MCF 10A (cell line): ENCODE measurements at regions not wholly inside any gene's neighbourhood (a gene's known extent, or its start where the extent isn't known, plus 50 kb on each side); places are given as distances from the start of the nearest gene placed in this dataset.
A peak's percentile ranks its signal among the peaks of the same experiment; 100 is the strongest.

Experiments
- BruUV-seq: library from RNA; stranded (reverse); fragments of 400-500 nt; replicated peaks from 2 replicates; lab custom pipeline; 2021; lab: Mats Ljungman, UMichigan
- CTCF ChIA-PET: fragments of 300-600 bp; sonication (Branson Sonifier 250); formaldehyde crosslinking; extraction: SDS; loops from one replicate; lab custom pipeline; 2021; ENCODE audit warnings: antibody characterized with exemption, inconsistent platforms; lab: Yijun Ruan, JAX
- POLR2A ChIA-PET: fragments of 300-600, 350-650 bp; sonication (Branson Sonifier 250); formaldehyde crosslinking; extraction: SDS; loops from one replicate; lab custom pipeline; 2020; ENCODE audit warnings: antibody characterized with exemption, inconsistent platforms; lab: Yijun Ruan, JAX
- DNase-seq: peaks from one replicate; pipeline ENCODE4 v3.0.0-alpha.2; 2018; ENCODE audit not compliant: unreplicated experiment
- H3K27ac Mint-ChIP-seq: one replicate; pipeline ENCODE4 v1.8.0; 2022; ENCODE audit warnings: mild to moderate bottlenecking, low read depth, mixed read lengths; ENCODE audit not compliant: unreplicated experiment
- H3K27me3 Mint-ChIP-seq: one replicate; pipeline ENCODE4 v1.8.0; 2022; ENCODE audit warnings: mixed read lengths; ENCODE audit not compliant: insufficient read depth, unreplicated experiment
- H3K36me3 Mint-ChIP-seq: one replicate; pipeline ENCODE4 v1.8.0; 2022; ENCODE audit warnings: mild to moderate bottlenecking, moderate library complexity, mixed read lengths; ENCODE audit not compliant: insufficient read depth, unreplicated experiment
- H3K4me1 Mint-ChIP-seq: one replicate; pipeline ENCODE4 v1.8.0; 2022; ENCODE audit warnings: mixed read lengths; ENCODE audit not compliant: insufficient read depth, unreplicated experiment
- H3K4me3 Mint-ChIP-seq: one replicate; pipeline ENCODE4 v1.8.0; 2022; ENCODE audit warnings: mild to moderate bottlenecking, moderate library complexity, mixed read lengths; ENCODE audit not compliant: unreplicated experiment
- H3K9me3 Mint-ChIP-seq: one replicate; pipeline ENCODE4 v1.8.0; 2022; ENCODE audit warnings: mixed read lengths; ENCODE audit not compliant: unreplicated experiment
- intact Hi-C: fragments of 100-400 bp; cut with micrococcal nuclease; formaldehyde crosslinking; loops from 2 replicates; pipeline ENCODE4 v1.14.1; 2022
- TF ChIP-seq, protein P1 (sequence below): fragments of 200-600 bp; IDR thresholded peaks from one replicate; pipeline ENCODE4 v1.8.0; 2022; ENCODE audit warnings: antibody characterized with exemption, mild to moderate bottlenecking; ENCODE audit not compliant: unreplicated experiment

GRCh38 chr13:105982219-105982930 is 553.1 kb downstream of the EFNB2 start:
- no peak for DNase-seq
- Mint-ChIP-seq H3K4me1 (peaks cover 22% of the 10 kb centered on the region), H3K27me3 (no peaks in the 10 kb centered on the region), H3K27ac (no peak overlapping the region), H3K4me3 (no peak overlapping the region), H3K9me3 (peaks cover 1% of the 10 kb centered on the region), H3K36me3 (no peaks in the 10 kb centered on the region)
- TF ChIP-seq, protein P1, sequence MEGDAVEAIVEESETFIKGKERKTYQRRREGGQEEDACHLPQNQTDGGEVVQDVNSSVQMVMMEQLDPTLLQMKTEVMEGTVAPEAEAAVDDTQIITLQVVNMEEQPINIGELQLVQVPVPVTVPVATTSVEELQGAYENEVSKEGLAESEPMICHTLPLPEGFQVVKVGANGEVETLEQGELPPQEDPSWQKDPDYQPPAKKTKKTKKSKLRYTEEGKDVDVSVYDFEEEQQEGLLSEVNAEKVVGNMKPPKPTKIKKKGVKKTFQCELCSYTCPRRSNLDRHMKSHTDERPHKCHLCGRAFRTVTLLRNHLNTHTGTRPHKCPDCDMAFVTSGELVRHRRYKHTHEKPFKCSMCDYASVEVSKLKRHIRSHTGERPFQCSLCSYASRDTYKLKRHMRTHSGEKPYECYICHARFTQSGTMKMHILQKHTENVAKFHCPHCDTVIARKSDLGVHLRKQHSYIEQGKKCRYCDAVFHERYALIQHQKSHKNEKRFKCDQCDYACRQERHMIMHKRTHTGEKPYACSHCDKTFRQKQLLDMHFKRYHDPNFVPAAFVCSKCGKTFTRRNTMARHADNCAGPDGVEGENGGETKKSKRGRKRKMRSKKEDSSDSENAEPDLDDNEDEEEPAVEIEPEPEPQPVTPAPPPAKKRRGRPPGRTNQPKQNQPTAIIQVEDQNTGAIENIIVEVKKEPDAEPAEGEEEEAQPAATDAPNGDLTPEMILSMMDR: no peak
- no TSS peak for BruUV-seq
- intact Hi-C loops: no loop called here
- POLR2A ChIA-PET: interaction anchor here (1.3 kb wide), 1 partner anchor 9 kb away, joined by 3 read pairs; no protein-coding TSS in a partner anchor
- CTCF ChIA-PET: interaction anchor here (0.6 to 1.1 kb wide), 3 partner anchors 25 to 1411 kb away, joined by 3 to 5 read pairs (median 4); no protein-coding TSS in a partner anchor

DNA sequence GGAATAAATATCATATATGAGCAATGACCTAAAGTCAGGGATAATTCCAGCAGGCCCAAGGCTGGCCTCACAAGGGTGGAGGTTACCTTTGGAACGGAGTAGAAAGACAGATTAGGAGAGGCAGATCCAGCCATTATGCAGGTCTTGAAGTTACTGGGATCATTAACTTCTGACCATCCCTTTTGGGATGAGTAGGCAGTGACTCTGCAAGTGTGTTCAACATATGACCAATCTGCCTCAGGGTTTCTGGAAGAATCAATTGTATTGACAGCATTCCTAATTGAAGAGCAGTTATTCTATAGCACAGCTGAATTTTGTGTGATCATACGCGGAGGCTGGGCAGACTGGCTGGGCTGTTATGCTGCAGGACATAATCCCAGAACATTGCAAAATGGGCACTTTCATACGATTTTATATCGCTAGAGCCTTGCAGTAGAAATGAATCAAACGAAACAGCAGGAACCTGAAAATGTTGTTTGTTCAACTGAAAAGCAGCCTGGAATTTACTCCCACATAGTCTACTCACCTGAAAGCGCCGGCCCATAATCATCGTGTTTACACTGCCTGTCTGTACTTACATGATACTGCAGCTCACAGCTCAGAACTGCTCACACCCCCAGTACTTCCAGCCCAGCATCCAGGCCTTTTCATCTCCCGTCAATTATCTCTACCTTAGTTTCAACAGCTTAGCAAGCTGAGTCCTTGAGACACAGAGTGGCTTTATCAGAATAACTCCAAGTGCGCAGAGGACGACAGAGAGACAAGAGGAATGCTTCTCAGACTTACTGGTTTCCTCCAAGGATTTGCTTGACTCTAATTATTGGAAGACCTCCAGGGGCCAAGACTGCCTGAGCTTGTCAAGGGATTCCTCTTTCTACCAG is 556.1 kb downstream of the EFNB2 start:
- H3K27me3 Mint-ChIP-seq: no peaks in the 10 kb centered on the region
- DNase-seq: peak; percentile 60
- intact Hi-C loops: no loop called here
- BruUV-seq: no TSS peak
- no peaks in the 10 kb centered on the region for H3K36me3 Mint-ChIP-seq
- peak overlapping the region; percentile 15 for H3K4me3 Mint-ChIP-seq
- H3K27ac Mint-ChIP-seq: peak overlapping the region; percentile 65
- CTCF ChIA-PET: interaction anchor here (0.5 to 1.8 kb wide), 6 partner anchors 10 to 467 kb away, joined by 3 to 6 read pairs (median 4); no protein-coding TSS in a partner anchor
- H3K9me3 Mint-ChIP-seq: no peaks in the 10 kb centered on the region
- peaks cover 14% of the 10 kb centered on the region for H3K4me1 Mint-ChIP-seq
- POLR2A ChIA-PET: interaction anchor here (0.6 to 2.5 kb wide), 10 partner anchors 10 to 532 kb away, joined by 3 to 20 read pairs (median 3); no protein-coding TSS in a partner anchor
- TF ChIP-seq, protein P1: no peak

- CTCF ChIA-PET: interaction anchor here (0.6 to 0.8 kb wide), 2 partner anchors 9 to 56 kb away, joined by 4 to 5 read pairs; no protein-coding TSS in a partner anchor
- intact Hi-C loops: no loop called here
- Mint-ChIP-seq H3K27me3 (no peaks in the 10 kb centered on the region), H3K4me1 (peaks cover 12% of the 10 kb centered on the region), H3K4me3 (no peak overlapping the region), H3K27ac (no peak overlapping the region), H3K9me3 (no peaks in the 10 kb centered on the region), H3K36me3 (no peaks in the 10 kb centered on the region)
- no TSS peak for BruUV-seq
- DNase-seq: no peak
- POLR2A ChIA-PET: interaction anchor here (1.3 kb wide), 1 partner anchor 10 kb away, joined by 3 read pairs; no protein-coding TSS in a partner anchor
- TF ChIP-seq, protein P1: no peak
Measured at GRCh38 chr13:105974380-105974779, 561.1 kb downstream of the EFNB2 start.
